Liver (tissue), 3 donors: ENCODE measurements at regions not wholly inside any gene's neighbourhood (a gene's known extent, or its start where the extent isn't known, plus 50 kb on each side); places are given as distances from the start of the nearest gene placed in this dataset.

Experiments
- ATF3 ChIP-seq: IDR thresholded peaks from 2 replicates; pipeline ENCODE4 v1.6.1; 2016; ENCODE audit warnings: antibody characterized with exemption
- EGR1 ChIP-seq, 2 donors: IDR thresholded peaks; 2 replicates each; pipeline ENCODE4 v1.6.1; 2016 to 2018; ENCODE audit warnings: antibody characterized with exemption in 2 of 2, low read depth in 2 of 2
- GABPA ChIP-seq, 2 donors: IDR thresholded peaks in 1 of 2; conservative IDR thresholded peaks in 1 of 2; 2 replicates each; pipeline ENCODE4 v1.6.1; 2016; ENCODE audit warnings: antibody characterized with exemption in 2 of 2, mild to moderate bottlenecking in 1 of 2, moderate library complexity in 1 of 2
- JUND ChIP-seq, 2 donors: IDR thresholded peaks; 2 replicates each; pipeline ENCODE4 v1.6.1; 2016; ENCODE audit warnings: antibody characterized with exemption in 2 of 2
- RAD21 ChIP-seq, 2 donors: IDR thresholded peaks; 2 replicates each; pipeline ENCODE4 v1.6.1; 2016; ENCODE audit warnings: antibody characterized with exemption in 2 of 2, mild to moderate bottlenecking in 2 of 2
- REST ChIP-seq: IDR thresholded peaks from 2 replicates; pipeline ENCODE4 v1.6.1; 2016; ENCODE audit warnings: antibody characterized with exemption, mild to moderate bottlenecking
- SP1 ChIP-seq: IDR thresholded peaks from 2 replicates; pipeline ENCODE4 v1.6.1; 2018; ENCODE audit warnings: antibody characterized with exemption, mild to moderate bottlenecking
- TAF1 ChIP-seq: conservative IDR thresholded peaks from 2 replicates; pipeline ENCODE4 v1.6.1; 2016; ENCODE audit warnings: antibody characterized with exemption, mild to moderate bottlenecking
- YY1 ChIP-seq: IDR thresholded peaks from 2 replicates; pipeline ENCODE4 v1.6.1; 2016; ENCODE audit warnings: antibody characterized with exemption, mild to moderate bottlenecking
- TF ChIP-seq, protein P1 (sequence below): fragments of 150-350 bp; IDR thresholded peaks from 2 replicates; pipeline ENCODE4 v1.5.1; 2017; ENCODE audit warnings: improper control_type of control experiment, low read depth, low read length; ENCODE audit not compliant: missing input control
- TF ChIP-seq, protein P2 (sequence below): IDR thresholded peaks from 2 replicates; pipeline ENCODE4 v1.6.1; 2016; ENCODE audit warnings: antibody characterized with exemption
- donor health status: healthy.
- donor health status: healthy.

GRCh38 chr15:93800805-93801204 is 430.6 kb upstream of the MCTP2 start:
- TF ChIP-seq, protein P1, sequence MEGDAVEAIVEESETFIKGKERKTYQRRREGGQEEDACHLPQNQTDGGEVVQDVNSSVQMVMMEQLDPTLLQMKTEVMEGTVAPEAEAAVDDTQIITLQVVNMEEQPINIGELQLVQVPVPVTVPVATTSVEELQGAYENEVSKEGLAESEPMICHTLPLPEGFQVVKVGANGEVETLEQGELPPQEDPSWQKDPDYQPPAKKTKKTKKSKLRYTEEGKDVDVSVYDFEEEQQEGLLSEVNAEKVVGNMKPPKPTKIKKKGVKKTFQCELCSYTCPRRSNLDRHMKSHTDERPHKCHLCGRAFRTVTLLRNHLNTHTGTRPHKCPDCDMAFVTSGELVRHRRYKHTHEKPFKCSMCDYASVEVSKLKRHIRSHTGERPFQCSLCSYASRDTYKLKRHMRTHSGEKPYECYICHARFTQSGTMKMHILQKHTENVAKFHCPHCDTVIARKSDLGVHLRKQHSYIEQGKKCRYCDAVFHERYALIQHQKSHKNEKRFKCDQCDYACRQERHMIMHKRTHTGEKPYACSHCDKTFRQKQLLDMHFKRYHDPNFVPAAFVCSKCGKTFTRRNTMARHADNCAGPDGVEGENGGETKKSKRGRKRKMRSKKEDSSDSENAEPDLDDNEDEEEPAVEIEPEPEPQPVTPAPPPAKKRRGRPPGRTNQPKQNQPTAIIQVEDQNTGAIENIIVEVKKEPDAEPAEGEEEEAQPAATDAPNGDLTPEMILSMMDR = no peak
- TF ChIP-seq ATF3 (no peak), YY1 (no peak), RAD21 (IDR thresholded peaks at IDR 0.05) (no peak), TAF1 (no peak), JUND (IDR thresholded peaks at IDR 0.05) (no peak), REST (no peak), EGR1 (IDR thresholded peaks at IDR 0.05; ENCODE audit: low read depth in 2 of 2) (no peak), SP1 (no peak), GABPA (IDR thresholded peaks at IDR 0.05 in 1 of 2, conservative IDR thresholded peaks at IDR 0.05 in 1 of 2) (no peak)
- TF ChIP-seq, protein P2, sequence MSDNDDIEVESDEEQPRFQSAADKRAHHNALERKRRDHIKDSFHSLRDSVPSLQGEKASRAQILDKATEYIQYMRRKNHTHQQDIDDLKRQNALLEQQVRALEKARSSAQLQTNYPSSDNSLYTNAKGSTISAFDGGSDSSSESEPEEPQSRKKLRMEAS = no peak
